Breast epithelium (tissue), 4 donors: ENCODE measurements at regions not wholly inside any gene's neighbourhood (a gene's known extent, or its start where the extent isn't known, plus 50 kb on each side); places are given as distances from the start of the nearest gene placed in this dataset.

Experiments
- DNase-seq, 2 donors: peaks; one replicate each; pipeline ENCODE4 v3.0.0-alpha.2; 2019; ENCODE audit warnings: low spot score in 2 of 2
- H3K27ac ChIP-seq, 2 donors: fragments of 200-600 bp; sonication (generic) in 1 of 2; one replicate each; pipeline ENCODE4 v1.5.1; 2016 to 2019; ENCODE audit warnings: mild to moderate bottlenecking in 1 of 2
- H3K27me3 ChIP-seq, 2 donors: fragments of 200-600 bp; sonication (generic) in 1 of 2; one replicate each; pipeline versions ENCODE4 v1.5.1 to v1.6.0; 2017 to 2019; ENCODE audit warnings: control low read depth in 1 of 2, mild to moderate bottlenecking in 1 of 2
- H3K36me3 ChIP-seq: fragments of 200-600 bp; one replicate; pipeline ENCODE4 v1.5.1; 2019
- H3K4me1 ChIP-seq, 2 donors: fragments of 200-600 bp; sonication (generic); one replicate each; pipeline ENCODE4 v1.5.1; 2016 to 2019; ENCODE audit warnings: control low read depth in 1 of 2
- H3K4me3 ChIP-seq, 3 donors: fragments of 200-600 bp; sonication (generic); 1 replicate in 2 of 3; 2 replicates in 1 of 3; pipeline ENCODE4 v1.5.1; 2016 to 2019; ENCODE audit warnings: mild to moderate bottlenecking in 3 of 3, moderate library complexity in 2 of 3
- H3K9me3 ChIP-seq, 2 donors: fragments of 200-600 bp; sonication (generic) in 1 of 2; one replicate each; pipeline ENCODE4 v1.5.1; 2016 to 2019; ENCODE audit warnings: control low read depth in 1 of 2
- POLR2A ChIP-seq: fragments of 450-650 bp; IDR thresholded peaks from one replicate; pipeline ENCODE4 v1.6.1; 2016; ENCODE audit warnings: antibody characterized with exemption, mild to moderate bottlenecking, moderate library complexity
- POLR2AphosphoS5 ChIP-seq, 3 donors: sonication (generic); formaldehyde crosslinking; IDR thresholded peaks; one replicate each; pipeline ENCODE4 v1.6.1; 2017; ENCODE audit warnings: antibody characterized with exemption in 3 of 3
- intact Hi-C: fragments of 100-400 bp; cut with DNase I; formaldehyde crosslinking; loops from one replicate; pipeline ENCODE4 v1.15.1; 2023; ENCODE audit warnings: low total_unique reads
- TF ChIP-seq, protein P1 (sequence below), 3 donors: fragments of 450-650 bp; IDR thresholded peaks; one replicate each; pipeline ENCODE4 v1.5.1; 2016 to 2017; ENCODE audit warnings: antibody characterized with exemption in 3 of 3, mild to moderate bottlenecking in 3 of 3, moderate library complexity in 3 of 3

DNA sequence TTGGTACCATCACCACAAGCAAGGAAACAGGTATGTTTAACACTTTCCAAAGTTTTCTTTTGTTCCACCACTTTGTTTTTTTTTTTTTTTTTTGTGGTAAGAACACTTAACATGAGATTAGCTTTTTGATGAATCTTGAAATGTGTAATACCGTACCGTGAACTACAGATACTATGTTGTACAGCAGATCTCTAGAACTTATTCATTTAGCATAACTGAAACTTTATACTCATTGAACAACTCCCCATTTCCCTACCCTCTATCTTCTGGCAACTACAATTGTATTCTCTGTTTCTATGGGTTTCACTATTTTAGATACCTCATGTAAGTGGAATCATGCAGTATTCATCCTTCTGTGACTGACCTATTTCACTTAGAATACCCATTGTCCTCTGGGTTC, 162.7 kb upstream of the ITGB1 start:
- no peak overlapping the region for H3K4me3 ChIP-seq
- DNase-seq: no peak
- H3K36me3 ChIP-seq: no peaks in the 10 kb centered on the region
- H3K27me3 ChIP-seq: no peaks in the 10 kb centered on the region
- TF ChIP-seq POLR2AphosphoS5 (IDR thresholded peaks at IDR 0.05) (no peak), POLR2A (no peak)
- TF ChIP-seq, protein P1, sequence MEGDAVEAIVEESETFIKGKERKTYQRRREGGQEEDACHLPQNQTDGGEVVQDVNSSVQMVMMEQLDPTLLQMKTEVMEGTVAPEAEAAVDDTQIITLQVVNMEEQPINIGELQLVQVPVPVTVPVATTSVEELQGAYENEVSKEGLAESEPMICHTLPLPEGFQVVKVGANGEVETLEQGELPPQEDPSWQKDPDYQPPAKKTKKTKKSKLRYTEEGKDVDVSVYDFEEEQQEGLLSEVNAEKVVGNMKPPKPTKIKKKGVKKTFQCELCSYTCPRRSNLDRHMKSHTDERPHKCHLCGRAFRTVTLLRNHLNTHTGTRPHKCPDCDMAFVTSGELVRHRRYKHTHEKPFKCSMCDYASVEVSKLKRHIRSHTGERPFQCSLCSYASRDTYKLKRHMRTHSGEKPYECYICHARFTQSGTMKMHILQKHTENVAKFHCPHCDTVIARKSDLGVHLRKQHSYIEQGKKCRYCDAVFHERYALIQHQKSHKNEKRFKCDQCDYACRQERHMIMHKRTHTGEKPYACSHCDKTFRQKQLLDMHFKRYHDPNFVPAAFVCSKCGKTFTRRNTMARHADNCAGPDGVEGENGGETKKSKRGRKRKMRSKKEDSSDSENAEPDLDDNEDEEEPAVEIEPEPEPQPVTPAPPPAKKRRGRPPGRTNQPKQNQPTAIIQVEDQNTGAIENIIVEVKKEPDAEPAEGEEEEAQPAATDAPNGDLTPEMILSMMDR (IDR thresholded peaks at IDR 0.05): no peak
- H3K27ac ChIP-seq: no peak overlapping the region
- H3K4me1 ChIP-seq: no peaks in the 10 kb centered on the region
- intact Hi-C loops: no loop called here
- no peaks in the 10 kb centered on the region for H3K9me3 ChIP-seq

DNA sequence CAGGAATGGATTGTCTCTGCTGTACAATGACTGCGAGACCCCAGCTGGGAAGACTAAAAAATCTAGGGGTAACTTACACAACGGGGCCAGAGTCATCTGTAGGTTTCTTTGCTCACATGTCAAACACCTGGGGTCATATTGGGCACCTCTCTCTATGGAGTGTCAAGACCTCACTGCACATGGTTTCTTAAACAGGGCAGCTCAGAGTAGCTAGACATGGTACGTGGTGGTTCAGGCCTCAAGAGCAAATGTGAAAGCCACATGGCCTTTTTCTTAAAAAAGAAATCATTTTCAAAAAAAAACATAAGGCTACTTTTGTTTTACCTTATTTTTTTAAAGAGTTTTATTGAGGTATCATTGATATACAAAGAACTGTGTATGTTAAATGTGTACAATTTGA, 162.2 kb upstream of the ITGB1 start:
- TF ChIP-seq POLR2AphosphoS5 (IDR thresholded peaks at IDR 0.05) (no peak), POLR2A (no peak)
- TF ChIP-seq, protein P1 (IDR thresholded peaks at IDR 0.05): no peak
- intact Hi-C loops: no loop called here
- no peaks in the 10 kb centered on the region for H3K36me3 ChIP-seq
- H3K27me3 ChIP-seq: no peaks in the 10 kb centered on the region
- H3K4me1 ChIP-seq: no peaks in the 10 kb centered on the region
- H3K27ac ChIP-seq: no peak overlapping the region
- H3K4me3 ChIP-seq: no peak overlapping the region
- no peaks in the 10 kb centered on the region for H3K9me3 ChIP-seq
- DNase-seq: no peak

DNA sequence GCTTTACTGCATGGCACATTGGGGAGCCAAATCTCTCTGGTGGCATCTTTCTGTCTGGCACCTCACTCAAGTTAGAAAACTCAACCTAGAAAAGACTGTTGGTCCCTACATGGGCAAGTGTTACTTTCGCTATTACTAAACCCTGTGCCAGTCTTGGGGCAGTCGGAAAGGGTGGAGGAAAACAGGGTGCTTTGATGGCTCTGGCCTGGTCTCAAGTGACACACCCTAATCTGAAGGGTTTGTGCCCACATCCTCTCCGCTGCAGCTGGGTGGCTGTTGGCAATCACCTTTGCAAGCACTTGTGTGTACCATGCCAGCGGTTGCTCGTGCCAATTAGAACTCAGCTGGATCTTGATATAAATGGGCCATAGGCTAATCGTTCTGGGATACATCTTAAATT, 159.8 kb upstream of the ITGB1 start:
- Histone ChIP-seq H3K4me1 (no peaks in the 10 kb centered on the region), H3K4me3 (no peak overlapping the region), H3K27ac (no peak overlapping the region), H3K27me3 (no peaks in the 10 kb centered on the region), H3K9me3 (no peaks in the 10 kb centered on the region), H3K36me3 (no peaks in the 10 kb centered on the region)
- no peak for DNase-seq
- intact Hi-C loops: no loop called here
- no peak for TF ChIP-seq POLR2AphosphoS5 (IDR thresholded peaks at IDR 0.05)
- TF ChIP-seq POLR2A: no peak
- TF ChIP-seq, protein P1 (IDR thresholded peaks at IDR 0.05): no peak

DNA sequence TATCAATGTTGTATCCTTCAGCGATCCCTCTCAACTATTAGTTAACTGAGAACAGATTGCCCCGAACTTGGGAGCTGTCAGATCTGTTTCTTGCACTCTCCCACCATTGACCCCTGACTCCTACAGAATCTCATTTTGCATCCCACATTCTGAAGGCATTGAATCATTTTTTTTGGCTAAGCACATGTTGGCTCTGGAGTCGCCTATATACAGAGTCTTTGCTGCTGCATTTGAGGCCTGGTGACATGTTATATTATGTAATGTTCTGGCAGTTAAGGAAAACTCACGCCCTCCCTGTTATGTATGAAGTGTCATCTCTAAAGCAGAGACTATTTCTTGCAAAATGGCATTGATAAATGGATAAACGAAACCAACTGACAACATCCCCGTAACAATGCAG, 159.2 kb upstream of the ITGB1 start:
- Histone ChIP-seq H3K4me3 (no peak overlapping the region), H3K36me3 (no peaks in the 10 kb centered on the region), H3K27me3 (no peaks in the 10 kb centered on the region), H3K9me3 (no peaks in the 10 kb centered on the region), H3K27ac (no peak overlapping the region), H3K4me1 (no peaks in the 10 kb centered on the region)
- DNase-seq: no peak
- intact Hi-C loops: no loop called here
- TF ChIP-seq POLR2AphosphoS5 (IDR thresholded peaks at IDR 0.05) (no peak), POLR2A (no peak)
- TF ChIP-seq, protein P1 (IDR thresholded peaks at IDR 0.05): no peak

DNA sequence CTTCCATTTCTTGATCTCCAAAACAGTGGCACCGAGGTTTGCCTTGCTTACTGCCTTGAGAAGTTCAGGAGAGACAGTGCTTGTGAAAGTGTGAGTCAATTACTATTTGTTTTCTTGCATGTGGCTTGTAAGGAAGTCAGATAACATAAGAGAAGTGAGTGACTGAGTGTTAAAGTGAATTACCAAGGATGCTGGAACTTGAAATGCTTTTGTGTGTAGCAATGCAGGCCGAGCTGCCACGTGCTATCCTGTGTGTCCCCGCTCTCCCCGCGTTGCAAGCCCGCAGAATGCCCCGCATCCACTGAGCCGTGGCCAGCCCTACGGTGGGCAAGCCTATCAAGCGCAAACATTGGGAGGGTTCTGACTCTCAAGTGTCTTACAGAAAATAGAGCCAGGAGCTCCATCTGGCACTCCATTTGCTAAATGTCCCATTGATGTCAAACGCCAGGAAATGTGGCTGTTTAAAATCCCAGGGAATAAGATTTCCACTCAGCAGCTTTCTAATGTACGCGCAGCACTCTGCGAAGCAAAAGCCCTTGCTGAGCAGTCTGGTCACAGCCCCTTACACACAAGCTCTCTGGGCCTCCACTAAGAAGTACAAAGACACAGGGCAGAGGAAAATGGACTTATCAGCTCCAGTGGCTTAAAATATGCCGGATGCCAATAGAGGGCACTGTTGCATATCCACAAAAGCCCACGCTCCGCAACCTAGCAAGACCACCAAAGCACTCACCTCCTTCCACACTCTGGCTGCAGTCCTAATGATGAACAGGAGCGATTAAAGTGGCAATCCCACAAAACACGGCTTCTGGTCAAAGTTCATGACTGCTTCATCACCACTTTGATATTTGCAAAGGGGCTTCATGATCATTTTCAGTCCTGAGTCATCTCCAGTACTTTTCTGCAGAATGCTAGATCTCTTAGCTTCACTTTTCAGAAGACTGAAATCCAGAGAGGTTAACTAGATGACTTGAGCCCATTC, 158.0 kb upstream of the ITGB1 start:
- no peak for DNase-seq

More for the DNA sequence above, 158.0 kb upstream of the ITGB1 start:
- Histone ChIP-seq H3K36me3 (no peaks in the 10 kb centered on the region), H3K27ac (no peak overlapping the region), H3K27me3 (no peaks in the 10 kb centered on the region), H3K4me1 (no peaks in the 10 kb centered on the region), H3K9me3 (no peaks in the 10 kb centered on the region), H3K4me3 (no peak overlapping the region)
- intact Hi-C loops: no loop called here
- TF ChIP-seq, protein P1 (IDR thresholded peaks at IDR 0.05): no peak
- TF ChIP-seq POLR2AphosphoS5 (IDR thresholded peaks at IDR 0.05) (no peak), POLR2A (no peak)
